CD4-positive, alpha-beta T cell treated with Interleukin-17A for 1 hour (primary cell): ENCODE measurements at regions not wholly inside any gene's neighbourhood (a gene's known extent, or its start where the extent isn't known, plus 50 kb on each side); places are given as distances from the start of the nearest gene placed in this dataset.
"Not testable (repeated sequence)": the region's sequence is repeated elsewhere in the genome, so short reads cannot be mapped to it uniquely, and the experiment has no call there.

Source experiments
- DNase-seq: peaks from one replicate; pipeline ENCODE4 v3.0.0-alpha.2; 2020

DNA sequence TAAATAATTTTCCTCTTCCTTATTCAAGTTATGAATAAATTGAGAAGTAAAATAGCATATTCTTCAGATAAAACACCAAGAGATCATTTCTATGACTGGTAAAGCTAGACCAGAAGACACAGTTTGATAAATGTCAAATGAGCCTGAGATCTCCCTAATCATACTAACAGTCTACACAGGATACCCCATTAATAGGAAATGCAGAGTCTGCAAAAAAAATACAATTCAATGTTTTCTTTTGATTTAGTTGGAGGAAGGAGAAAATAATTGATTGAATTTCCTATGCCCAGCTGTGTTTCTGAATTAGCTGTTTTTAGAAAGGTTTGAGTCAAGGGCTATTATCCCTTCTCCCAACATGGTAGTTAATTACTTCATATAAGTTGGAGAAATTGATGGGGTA, 734.6 kb upstream of the SLITRK1 start:
- DNase-seq, result no peak

DNA sequence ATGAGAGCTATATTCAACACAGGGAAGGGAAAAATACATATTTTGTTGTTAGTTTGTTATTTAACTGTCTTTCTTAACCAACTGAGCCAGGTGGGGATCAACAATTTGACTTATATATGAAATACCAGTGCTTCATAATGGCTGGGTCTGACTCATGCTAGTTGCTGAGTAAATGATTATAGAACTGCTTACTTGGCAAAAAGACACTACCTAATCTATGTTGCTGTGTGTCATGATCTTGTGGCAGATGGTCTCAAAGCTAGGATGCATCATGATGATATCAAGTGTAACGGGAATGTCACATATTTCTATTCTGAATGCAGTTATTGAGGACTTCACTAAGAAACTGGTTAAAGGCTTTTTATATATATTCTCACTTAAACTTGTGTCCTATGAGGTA, 727.4 kb upstream of the SLITRK1 start:
- DNase-seq, result no peak

DNA sequence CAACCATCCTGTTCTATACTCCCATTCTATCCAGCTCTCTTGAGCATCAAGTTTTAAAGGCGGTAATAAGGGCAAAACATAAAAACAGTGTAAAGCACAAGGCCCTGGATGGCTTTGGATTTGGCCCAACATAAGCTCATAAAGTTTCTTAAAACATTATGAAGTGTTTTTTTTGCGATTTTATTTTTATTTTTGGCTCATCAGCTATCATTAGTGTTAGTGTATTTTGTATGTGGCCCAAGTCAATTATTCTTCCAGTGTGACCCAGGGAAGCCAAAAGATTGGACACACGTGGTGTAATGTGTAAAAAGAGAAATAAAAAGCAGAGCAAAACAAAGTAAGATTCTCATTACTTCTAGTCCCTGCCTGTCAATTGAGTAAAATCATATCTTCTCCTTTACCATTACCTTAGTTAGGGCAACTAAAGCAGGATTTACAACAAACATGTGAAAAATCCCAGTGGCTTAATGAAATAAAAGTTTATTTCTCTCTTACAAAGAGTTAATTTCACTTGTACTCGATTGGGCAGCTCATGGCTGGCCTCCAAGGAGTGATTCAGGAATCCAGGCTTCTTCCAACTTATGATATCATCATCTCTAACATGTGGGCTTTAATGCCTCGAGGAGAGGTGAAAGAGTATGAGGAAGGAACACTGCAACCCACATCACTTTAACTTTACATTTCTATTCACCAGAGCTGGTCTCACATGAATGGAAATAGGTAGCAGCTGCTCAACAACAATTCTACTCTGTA, 725.2 kb upstream of the SLITRK1 start:
- no peak for DNase-seq

DNA sequence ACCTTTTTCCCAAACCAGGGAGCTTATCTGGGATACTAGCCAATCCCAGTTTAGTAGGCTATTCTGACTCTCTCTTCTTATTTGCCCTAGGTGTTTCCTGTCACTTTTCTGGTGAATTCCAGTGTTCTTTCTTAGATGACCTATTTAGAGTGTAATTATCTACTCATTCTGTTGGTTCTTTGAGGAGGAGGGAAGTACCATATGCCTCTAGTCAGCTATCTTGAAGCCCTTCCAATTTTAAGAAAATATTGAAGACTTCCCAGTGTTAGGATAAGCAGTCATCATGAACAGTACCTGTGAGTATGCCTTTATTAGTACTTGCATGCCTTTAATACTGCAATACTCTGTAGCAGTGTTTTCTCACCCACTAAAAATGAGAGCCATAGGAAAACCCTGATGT, 724.3 kb upstream of the SLITRK1 start:
- no peak for DNase-seq

DNA sequence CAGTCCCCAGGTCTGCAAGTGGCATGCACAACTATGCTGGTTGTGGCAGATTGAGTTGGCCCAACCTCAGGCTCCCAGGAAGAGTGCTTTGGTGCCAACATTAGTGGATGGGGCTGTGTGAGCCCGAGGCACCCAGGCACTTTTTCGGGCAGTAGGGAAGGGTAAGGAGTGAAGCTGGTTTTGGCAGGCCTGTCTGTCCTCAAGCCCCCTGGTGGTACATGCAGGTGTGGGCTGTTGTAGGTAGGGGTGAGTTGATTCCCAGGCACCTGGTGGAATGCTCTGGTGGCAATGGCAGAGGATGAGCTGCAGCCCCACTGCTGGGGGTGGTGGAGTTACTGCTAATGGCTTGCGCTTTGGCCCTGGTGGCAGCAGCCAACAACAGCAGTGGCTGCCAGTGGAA, 723.7 kb upstream of the SLITRK1 start:
- no peak for DNase-seq

DNA sequence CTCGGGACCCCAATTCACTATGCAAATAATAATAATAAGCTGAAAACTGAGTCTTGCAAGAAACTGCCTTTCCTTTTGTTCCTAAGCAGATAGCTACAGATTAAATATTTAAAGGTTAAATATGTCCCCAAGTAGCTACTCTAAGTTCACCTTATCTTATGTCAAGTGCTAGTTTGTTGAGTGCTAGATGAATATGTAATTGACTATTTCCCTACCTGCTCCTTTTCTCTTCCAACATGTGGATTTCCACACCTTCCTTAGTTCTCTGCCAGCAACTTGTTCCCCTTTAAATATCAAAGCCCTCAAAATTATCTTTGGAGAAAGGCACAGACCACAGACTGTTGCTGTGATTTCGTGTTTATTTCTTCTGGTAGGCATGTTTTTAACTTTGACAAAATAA, 709.2 kb upstream of the SLITRK1 start:
- no peak for DNase-seq

DNA sequence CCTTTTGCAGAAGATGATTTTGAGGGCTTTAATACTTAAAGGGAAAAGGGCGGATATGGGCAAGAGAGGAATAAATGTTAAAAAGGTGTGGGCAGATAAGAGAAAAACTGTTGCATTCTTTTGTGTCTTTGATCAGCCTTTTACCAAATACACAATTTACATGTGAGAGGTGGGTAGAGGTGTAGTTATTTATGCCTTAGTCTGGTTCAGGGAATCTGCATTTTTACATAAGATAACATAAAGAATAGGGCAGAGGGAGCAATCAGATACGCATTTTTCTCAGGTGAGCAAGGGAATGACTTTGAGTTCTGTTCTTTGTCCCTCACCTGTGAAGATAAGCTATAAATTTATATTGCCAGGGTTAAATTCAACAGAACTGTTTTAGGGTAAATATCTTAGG, 708.4 kb upstream of the SLITRK1 start:
- DNase-seq, result no peak

DNA sequence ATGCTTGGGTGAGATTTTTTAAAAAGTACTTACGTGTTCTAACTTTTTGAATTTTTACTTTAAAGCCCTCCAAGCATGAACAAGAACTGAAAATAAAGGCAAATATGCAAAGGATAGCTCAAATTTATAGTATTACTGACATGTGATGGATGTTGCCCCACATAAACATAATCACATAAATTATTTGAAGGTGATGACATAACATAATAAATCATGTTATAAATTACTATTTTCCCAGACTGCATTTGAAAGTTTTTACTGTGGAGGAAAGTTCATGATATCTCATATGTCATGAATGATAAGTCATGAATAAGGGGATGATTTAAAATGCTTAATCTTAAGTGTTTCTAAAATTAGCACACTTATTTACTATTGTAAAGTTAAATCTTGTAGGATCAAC, 705.7 kb upstream of the SLITRK1 start:
- DNase-seq, result no peak

DNA sequence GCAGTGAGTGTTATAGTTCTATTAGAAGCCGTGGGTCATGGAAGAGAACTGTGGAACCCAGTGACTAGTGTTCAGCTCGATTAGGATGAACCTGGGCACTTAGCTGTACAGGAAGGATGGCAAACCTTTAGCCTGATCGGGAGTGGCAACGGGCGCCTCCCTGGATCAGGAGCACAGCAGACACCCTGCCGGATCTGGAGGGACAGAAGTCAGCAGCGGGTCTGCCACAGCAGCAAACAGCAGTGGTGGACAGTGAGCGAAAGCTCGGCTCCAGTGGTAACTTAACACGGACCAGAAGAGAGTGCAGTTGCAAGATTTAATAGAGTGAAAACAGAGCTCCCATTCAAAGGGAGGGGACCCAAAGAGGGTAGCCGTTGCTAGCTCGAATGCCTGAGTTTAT, 697.6 kb upstream of the SLITRK1 start:
- DNase-seq, result not testable (repeated sequence)

DNA sequence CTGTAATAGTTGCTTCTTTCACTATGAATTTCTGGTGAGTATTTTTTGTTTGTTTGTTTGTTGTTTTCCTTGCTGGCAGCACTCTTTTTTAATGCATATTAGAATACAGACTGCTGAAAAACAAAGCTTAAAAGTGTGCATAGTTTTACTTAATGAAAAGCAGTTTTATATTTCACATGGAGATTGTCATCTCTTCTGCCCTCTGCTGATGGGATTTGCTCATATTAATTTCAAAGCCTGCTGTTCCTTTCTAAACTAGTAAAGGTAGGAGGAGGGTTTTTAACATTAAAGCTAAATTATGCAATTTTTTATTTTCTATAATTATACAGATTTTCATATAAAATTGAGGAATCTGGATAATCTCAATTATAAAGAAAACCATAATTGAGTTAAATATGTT, 692.6 kb upstream of the SLITRK1 start:
- no peak for DNase-seq

DNA sequence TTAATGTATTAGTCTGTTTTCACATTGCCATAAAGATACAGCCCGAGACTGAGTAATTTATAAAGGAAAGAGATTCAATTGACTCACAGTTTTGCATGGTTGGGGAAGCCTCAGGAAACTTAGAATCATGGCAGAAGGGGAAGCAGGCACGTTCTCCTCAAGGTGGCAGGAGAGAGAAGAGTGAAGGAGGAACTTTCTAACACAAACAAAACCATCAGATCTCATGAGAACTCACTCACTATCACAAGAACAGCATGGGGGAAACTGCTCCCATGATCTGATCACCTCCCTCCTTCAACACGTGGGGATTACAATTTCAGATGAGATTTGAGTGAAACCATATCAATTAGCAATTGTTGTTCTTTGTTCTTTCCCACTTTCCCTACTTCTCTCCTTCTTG, 689.0 kb upstream of the SLITRK1 start:
- DNase-seq, result no peak

DNA sequence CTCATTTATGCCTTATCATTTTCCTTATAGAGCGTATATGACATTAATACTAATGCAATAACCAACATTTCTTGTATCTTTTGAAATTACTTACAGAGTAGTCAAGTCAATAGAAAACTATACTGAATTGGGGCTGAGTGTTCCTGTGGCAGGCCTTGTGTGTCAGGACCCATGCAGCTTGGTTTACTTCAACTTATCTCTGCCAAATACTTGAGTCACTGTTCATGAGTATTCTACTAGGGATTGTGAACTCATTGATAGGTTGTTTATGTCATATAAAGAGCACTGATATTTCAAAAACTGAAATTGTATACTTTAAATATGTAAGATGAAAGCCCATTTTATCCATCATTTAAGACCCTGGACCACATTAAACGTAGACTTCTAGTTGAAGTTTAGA, 688.6 kb upstream of the SLITRK1 start:
- DNase-seq, result no peak

DNA sequence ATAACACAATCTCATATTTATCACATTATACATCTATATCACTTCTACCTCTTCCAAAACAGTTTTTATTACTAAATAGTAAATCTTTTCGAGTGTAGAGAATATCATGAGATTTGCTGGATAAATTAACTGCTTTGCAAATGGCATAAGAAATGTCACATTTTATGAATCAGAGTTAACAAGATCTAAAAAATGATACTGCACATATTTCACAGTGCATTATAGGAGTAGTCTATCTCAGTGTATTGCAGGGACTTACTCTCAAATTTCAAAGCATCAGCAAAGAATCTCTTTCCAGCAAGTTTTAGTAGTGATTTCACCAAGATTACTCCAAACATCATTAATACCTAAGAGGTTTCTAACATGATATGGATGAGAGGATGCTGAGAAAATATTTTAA, 687.1 kb upstream of the SLITRK1 start:
- DNase-seq, result no peak

DNA sequence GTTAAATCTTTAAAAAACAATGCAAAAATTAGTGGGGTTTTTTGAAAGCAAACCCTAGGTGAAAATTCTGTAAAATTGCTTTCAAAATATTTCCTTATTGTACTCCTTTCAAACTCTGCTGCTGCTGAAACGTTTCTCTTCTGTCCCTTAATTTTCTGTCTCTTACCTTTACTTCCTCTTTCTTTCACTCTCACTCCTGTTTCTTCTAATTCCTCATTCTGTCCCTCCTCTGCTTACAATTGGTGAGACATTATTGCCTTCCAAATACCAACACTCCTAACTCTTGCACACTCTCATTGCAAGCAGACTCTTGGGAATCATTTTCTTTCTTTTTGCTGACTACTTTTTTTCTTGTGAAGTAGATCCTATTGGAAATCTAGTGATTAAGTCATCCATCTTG, 685.6 kb upstream of the SLITRK1 start:
- DNase-seq, result no peak

DNA sequence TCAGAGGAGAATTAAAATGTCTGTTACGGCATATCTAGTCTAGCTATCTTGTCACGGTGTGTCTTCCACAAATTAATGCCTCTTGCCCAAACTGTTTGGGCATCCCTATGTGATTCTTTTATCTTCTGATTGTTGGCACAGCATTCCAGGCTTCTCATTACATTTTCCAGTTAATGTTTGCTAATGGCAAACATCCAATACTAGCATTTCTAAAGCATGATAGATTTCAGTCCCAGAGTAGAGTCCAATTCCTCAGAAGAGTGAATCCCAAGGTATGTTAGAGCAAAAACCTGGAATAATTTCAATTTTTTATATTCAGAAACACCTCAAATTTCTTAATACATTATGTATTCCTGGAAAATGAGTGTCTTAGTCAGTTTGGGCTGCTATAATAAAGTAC, 684.5 kb upstream of the SLITRK1 start:
- DNase-seq, result no peak

DNA sequence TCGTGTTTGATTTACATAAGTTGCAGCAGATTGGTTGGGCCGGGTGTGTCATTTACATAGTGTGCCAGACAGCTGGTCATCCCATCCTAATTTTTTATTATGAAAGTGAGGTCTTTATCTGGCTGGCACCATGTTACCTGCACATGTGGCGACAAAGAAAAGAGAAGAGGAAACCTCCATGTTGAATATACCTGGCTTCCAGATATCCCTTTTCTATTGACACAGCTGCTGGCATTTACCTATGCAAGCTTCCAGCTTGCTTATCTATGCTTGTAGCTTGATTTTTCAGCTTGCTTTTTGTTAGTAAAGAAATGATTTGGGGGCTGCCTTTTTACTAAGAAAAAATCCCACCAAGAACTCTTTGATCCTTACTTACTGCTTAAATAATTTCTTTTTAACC, 681.3 kb upstream of the SLITRK1 start:
- no peak for DNase-seq

DNA sequence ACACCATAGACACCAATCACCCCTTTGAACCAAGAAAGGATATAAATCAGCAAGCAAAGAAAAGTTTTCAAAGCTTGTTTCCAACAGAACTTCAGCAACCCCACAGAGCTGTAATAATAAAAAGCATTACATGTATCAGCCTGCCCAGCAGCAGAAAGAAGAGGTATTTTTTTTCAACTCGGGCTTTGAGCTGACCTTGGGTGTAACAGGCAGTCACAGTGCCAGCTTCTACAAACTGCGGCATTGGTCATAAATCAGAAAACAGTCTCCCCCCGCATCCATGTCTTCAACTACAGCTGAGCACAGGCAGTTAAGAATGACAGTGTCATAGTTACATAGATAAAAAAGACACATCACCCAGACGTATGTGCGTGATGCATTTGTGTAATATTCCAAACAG, 671.0 kb upstream of the SLITRK1 start:
- DNase-seq, result no peak

DNA sequence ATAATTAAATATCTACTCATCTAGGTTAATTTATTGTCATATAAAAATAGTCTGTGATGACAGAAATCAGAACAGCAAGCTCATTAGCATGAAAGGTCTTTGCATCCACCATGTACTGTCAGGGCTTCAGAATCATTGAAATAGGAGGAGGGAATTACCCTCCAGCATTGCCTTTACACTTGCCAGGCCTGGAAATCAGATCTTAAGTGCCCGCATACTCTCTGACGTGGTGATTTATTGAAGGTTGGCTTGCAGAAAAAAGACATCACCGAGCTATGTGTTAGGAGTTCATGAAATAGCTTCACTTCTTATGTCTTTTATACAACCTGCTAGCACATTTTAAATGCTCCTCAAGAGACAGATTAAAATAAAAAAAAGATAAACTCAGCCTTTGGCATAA, 661.7 kb upstream of the SLITRK1 start:
- no peak for DNase-seq

DNA sequence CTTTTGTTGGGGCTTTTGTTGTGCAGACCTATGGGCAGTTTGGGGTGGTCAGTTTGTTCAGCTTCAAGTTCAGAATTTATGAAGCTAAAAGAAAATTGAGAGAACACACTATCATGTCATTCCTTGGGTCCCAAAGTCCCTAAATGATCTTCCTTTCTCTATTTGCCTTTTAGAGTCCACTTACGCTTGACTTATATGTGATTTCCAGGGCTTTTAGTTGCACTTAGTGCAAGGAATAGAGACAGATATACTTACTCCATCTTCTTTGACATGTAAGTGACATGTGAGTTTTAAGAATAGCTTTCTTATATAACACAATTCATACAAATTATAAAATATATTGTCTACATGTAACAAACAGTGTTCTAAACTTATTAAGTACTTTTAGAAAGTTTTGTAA, 660.1 kb upstream of the SLITRK1 start:
- no peak for DNase-seq

DNA sequence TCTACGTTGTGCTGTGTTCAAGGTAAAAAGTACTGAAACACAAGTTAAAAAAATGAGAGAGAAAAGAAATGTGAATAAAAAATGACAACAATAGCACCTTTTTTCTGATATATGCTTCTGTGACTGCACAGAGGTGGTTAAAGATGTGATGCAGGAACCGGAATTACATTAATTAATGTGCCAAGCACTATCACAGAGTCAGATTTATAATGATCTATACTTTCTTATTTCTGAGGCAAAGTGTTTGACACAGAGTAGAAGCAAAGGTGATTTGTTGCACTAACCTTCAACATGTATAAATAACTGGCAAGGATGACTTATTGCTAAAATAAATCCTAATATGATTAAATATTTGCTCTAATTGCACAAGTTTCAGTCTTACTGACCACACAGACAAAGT, 654.6 kb upstream of the SLITRK1 start:
- DNase-seq, result no peak

DNA sequence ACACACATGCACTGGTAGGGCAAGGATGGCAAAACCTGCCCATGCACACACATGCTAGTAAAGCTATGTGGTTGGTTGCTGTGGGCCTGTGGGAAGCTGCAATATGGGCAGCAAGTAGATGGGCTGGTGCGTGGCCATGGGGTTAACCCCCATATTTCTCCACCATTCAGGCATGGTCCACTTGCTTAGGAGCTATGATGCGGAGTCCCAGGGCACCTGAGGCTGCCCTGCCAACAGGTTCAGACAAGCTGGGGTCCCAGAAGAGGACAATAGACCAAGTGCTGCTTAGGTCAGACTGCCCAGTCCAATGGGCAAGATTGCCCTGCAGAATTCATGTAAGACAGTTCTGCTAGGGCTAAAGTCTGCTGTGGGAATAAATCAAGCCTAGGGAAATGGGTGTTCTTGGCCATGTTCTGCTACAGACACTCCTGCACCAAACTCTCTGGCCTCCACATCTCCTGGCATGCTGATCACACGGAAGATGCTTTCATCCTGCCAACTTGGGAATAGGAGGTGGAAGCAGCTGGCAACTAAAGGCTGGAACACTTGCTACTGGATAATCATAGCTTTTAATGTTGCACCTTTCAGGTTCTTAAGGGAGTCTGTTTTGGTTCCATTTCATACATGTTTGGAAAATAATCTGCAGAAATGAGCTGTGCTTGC, 646.3 kb upstream of the SLITRK1 start:
- DNase-seq, result no peak

DNA sequence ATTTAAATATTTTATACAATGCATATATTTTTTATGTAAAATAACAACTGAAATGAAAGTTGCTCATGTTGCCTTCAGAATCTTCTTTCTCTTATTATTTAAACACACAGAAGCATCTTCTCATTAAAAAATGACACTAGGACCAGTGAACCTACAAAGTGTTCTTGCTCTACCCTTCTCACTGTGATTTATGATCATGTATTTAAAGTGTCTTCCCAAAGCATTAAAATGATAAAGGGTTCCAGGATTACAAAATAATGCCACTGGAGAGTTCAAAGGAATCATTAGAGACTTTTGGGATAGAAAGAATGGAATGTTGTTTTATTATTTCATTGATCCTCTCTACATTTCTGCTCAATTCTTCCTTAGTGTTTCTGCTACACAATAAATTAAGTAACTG, 643.6 kb upstream of the SLITRK1 start:
- DNase-seq, result no peak

DNA sequence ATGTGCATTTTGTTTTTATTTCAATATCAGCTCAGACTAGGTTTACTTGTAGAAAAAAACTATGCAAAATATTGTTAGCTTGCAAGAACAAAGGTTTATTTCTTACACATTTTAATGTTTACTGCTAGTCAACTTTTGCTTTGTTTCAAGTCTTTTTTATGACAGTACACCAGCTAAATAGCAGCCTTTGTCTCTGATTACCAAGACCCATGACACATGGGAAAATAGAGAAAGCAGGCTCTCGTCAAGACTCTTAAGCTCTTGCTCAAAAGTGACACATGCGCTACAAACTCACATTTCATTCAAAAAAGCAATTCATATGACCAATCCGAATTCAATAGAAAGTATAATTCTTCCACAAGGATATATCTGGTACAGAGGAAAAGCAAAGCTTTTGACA, 642.3 kb upstream of the SLITRK1 start:
- DNase-seq, result no peak

DNA sequence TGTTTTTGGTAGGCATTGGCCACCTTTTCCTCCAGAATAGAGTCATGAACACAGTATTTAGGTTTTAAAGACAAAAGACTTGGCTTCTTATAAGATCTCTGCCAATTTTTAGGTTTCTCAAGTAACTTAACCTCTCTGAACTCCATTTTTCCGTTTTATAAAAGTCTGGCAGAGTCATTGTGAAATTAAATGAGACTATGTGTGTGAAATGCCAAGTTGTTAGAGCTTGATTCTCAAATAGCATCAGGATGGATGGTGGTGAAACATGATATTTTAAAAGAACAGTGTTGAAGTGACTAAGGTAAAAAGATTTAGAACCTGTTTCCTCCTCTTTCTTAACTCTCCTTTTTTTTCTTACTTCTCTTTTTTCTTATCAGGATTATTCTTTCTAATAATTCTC, 617.7 kb upstream of the SLITRK1 start:
- no peak for DNase-seq

DNA sequence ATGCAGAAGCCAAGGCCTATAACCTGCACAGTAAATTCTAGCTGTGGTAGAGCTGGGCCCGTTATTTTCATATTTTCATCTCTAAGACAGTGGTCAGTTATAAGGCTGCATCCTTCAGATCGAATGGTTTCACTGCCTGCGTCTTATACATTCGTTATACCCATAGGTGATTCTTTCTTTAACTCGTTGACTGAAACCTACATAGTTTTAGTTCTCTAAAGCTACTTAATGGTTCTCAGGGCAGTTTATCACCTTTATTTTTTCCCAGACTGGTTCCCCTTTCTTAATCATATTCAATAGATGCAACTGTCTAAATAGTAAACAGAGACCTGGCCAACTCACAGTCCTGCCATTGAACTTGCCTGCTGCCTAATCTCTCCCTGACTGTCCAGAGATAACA, 615.3 kb upstream of the SLITRK1 start:
- no peak for DNase-seq
